SK-N-SH (cell line): ENCODE measurements at regions not wholly inside any gene's neighbourhood (a gene's known extent, or its start where the extent isn't known, plus 50 kb on each side); places are given as distances from the start of the nearest gene placed in this dataset.

Experiments used
- CTCF ChIA-PET: fragments of 300-600, 350-600 bp; formaldehyde crosslinking; extraction: SDS; loops from one replicate; lab custom pipeline; 2021; lab: Yijun Ruan, JAX
- POLR2A ChIA-PET: fragments of 350-600 bp; sonication (Branson Sonifier 250); formaldehyde crosslinking; extraction: SDS; loops from one replicate; lab custom pipeline; 2020; ENCODE audit warnings: antibody characterized with exemption, inconsistent platforms; lab: Yijun Ruan, JAX
- DNase-seq: peaks from one replicate; pipeline ENCODE4 v3.0.0; 2012
- H2AFZ ChIP-seq: fragments of 200-600 bp; sonication (generic); 2 replicates; pipeline ENCODE4 v1.8.1; 2016; ENCODE audit warnings: antibody characterized with exemption, mild to moderate bottlenecking, low read depth
- H3F3A ChIP-seq: fragments of 200-600 bp; sonication (generic); replicated peaks from 2 replicates; pipeline ENCODE3; 2016; ENCODE audit warnings: antibody characterized with exemption, mild to moderate bottlenecking; ENCODE audit not compliant: insufficient read depth
- H3K27ac ChIP-seq, 2 experiments: fragments of 200-500 bp in 1 of 2; fragments of 200-600 bp in 1 of 2; sonication (Bioruptor generic) in 1 of 2; sonication (generic), shearing (Covaris generic) in 1 of 2; 2 replicates each; pipeline versions ENCODE4 v1.5.1 to v1.6.1; 2014 to 2016; ENCODE audit warnings: low read depth in 2 of 2, inconsistent platforms in 1 of 2, low read length in 1 of 2, mild to moderate bottlenecking in 1 of 2, mixed read lengths in 1 of 2
- H3K27me3 ChIP-seq: fragments of 200-600 bp; sonication (generic), shearing (Covaris generic); 2 replicates; pipeline ENCODE4 v1.6.1; 2016; ENCODE audit warnings: mixed run types; ENCODE audit not compliant: insufficient read depth
- H3K36me3 ChIP-seq, 2 experiments: fragments of 200-500 bp in 1 of 2; fragments of 200-600 bp in 1 of 2; sonication (Bioruptor generic) in 1 of 2; sonication (generic) in 1 of 2; replicated peaks in 1 of 2; 2 replicates each; pipeline versions ENCODE3 to v1.5.1; 2014 to 2016; ENCODE audit warnings: low read length in 1 of 2, mild to moderate bottlenecking in 1 of 2; ENCODE audit not compliant: insufficient read depth in 2 of 2, control insufficient read depth in 1 of 2
- H3K4me1 ChIP-seq, 2 experiments: fragments of 200-500 bp in 1 of 2; fragments of 200-600 bp in 1 of 2; sonication (Bioruptor generic) in 1 of 2; sonication (generic), shearing (Covaris generic) in 1 of 2; 2 replicates each; pipeline versions ENCODE4 v1.5.1 to v1.6.1; 2014 to 2016; ENCODE audit warnings: low read depth in 1 of 2, low read length in 1 of 2, mixed run types in 1 of 2; ENCODE audit not compliant: insufficient read depth in 2 of 2, control insufficient read depth in 1 of 2
- H3K4me2 ChIP-seq: fragments of 200-600 bp; sonication (generic), shearing (Covaris generic); 2 replicates; pipeline ENCODE4 v1.6.1; 2017; ENCODE audit warnings: mixed run types
- H3K4me3 ChIP-seq, 2 experiments: fragments of 200-500 bp in 1 of 2; fragments of 200-600 bp in 1 of 2; sonication (Bioruptor generic) in 1 of 2; sonication (generic), shearing (Covaris generic) in 1 of 2; 2 replicates each; pipeline versions ENCODE4 v1.5.1 to v1.8.1; 2014 to 2016; ENCODE audit warnings: low read depth in 2 of 2, inconsistent platforms in 1 of 2, low read length in 1 of 2, mild to moderate bottlenecking in 1 of 2, mixed read lengths in 1 of 2, moderate library complexity in 1 of 2
- H3K79me2 ChIP-seq: fragments of 200-600 bp; sonication (generic); 2 replicates; pipeline ENCODE4 v1.8.1; 2017; ENCODE audit warnings: mild to moderate bottlenecking; ENCODE audit not compliant: insufficient read depth
- H3K9ac ChIP-seq: fragments of 200-600 bp; sonication (generic); 2 replicates; pipeline ENCODE4 v1.6.1; 2017; ENCODE audit warnings: mixed run types
- H3K9me2 ChIP-seq: fragments of 200-600 bp; sonication (generic); 2 replicates; pipeline ENCODE4 v1.6.1; 2017; ENCODE audit warnings: mixed run types
- H3K9me3 ChIP-seq: fragments of 200-600 bp; sonication (generic); 2 replicates; pipeline ENCODE4 v1.6.1; 2017; ENCODE audit warnings: mixed run types, mild to moderate bottlenecking, moderate library complexity
- H4K20me1 ChIP-seq: fragments of 200-600 bp; sonication (generic); 2 replicates; pipeline ENCODE4 v1.6.1; 2017; ENCODE audit warnings: mild to moderate bottlenecking, mixed run types; ENCODE audit not compliant: insufficient read depth
- CHD2 ChIP-seq: fragments of 150-350 bp; IDR thresholded peaks from 2 replicates; pipeline ENCODE4 v1.6.1; 2018; ENCODE audit warnings: low read length; ENCODE audit not compliant: partially characterized antibody
- CTCF ChIP-seq: fragments of 200-600 bp; sonication (generic); IDR thresholded peaks from 2 replicates; pipeline ENCODE4 v1.6.1; 2017; ENCODE audit warnings: antibody characterized with exemption, mild to moderate bottlenecking, moderate library complexity
- EP300 ChIP-seq, 2 experiments: IDR thresholded peaks; 2 replicates each; pipeline versions ENCODE4 v1.4.0 to v1.6.1; 2012; ENCODE audit warnings: borderline replicate concordance in 1 of 2, low read depth in 1 of 2, low read length in 1 of 2
- FOSL2 ChIP-seq: IDR thresholded peaks from 2 replicates; pipeline ENCODE4 v1.4.0; 2012; ENCODE audit warnings: low read depth, mild to moderate bottlenecking, moderate library complexity, borderline replicate concordance
- FOXM1 ChIP-seq: IDR thresholded peaks from 2 replicates; pipeline ENCODE4 v1.4.0; 2012; ENCODE audit warnings: low read depth, mild to moderate bottlenecking
- GABPA ChIP-seq: IDR thresholded peaks from 2 replicates; pipeline ENCODE4 v1.4.0; 2012; ENCODE audit warnings: low read depth, mild to moderate bottlenecking
- GATA2 ChIP-seq: sonication (generic); formaldehyde crosslinking; IDR thresholded peaks from 2 replicates; pipeline ENCODE4 v1.5.0; 2020; ENCODE audit warnings: mild to moderate bottlenecking, missing genetic modification reagents
- JUND ChIP-seq: IDR thresholded peaks from 2 replicates; pipeline ENCODE4 v1.4.0; 2012
- MEF2A ChIP-seq: IDR thresholded peaks from 2 replicates; pipeline ENCODE4 v1.4.0; 2012; ENCODE audit warnings: low read depth, borderline replicate concordance
- MXI1 ChIP-seq: IDR thresholded peaks from 2 replicates; pipeline ENCODE4 v1.6.1; 2012; ENCODE audit warnings: mild to moderate bottlenecking, low read depth, low read length, improper control_type of control experiment
- NRF1 ChIP-seq: IDR thresholded peaks from 2 replicates; pipeline ENCODE4 v1.6.1; 2012; ENCODE audit warnings: low read depth, mild to moderate bottlenecking, low read length
- PBX3 ChIP-seq: IDR thresholded peaks from 2 replicates; pipeline ENCODE4; 2012
- RAD21 ChIP-seq: IDR thresholded peaks from 2 replicates; pipeline ENCODE4 v1.6.1; 2012; ENCODE audit warnings: mild to moderate bottlenecking, low read length
- RCOR1 ChIP-seq: fragments of 150-350 bp; IDR thresholded peaks from 2 replicates; pipeline ENCODE4 v1.6.1; 2017; ENCODE audit warnings: antibody characterized with exemption, low read length
- RXRA ChIP-seq: IDR thresholded peaks from 2 replicates; pipeline ENCODE4 v1.4.0; 2012; ENCODE audit warnings: low read depth, mild to moderate bottlenecking, borderline replicate concordance
- SIN3A ChIP-seq: IDR thresholded peaks from 2 replicates; pipeline ENCODE4 v1.6.1; 2012; ENCODE audit warnings: low read depth, mild to moderate bottlenecking, low read length, moderate library complexity, borderline replicate concordance
- TAF1 ChIP-seq: IDR thresholded peaks from 2 replicates; pipeline ENCODE4 v1.6.1; 2012; ENCODE audit warnings: low read depth, mild to moderate bottlenecking, low read length, moderate library complexity, borderline replicate concordance
- USF1 ChIP-seq: IDR thresholded peaks from 2 replicates; pipeline ENCODE4 v1.4.0; 2012; ENCODE audit warnings: low read depth, borderline replicate concordance
- USF2 ChIP-seq: fragments of 150-350 bp; IDR thresholded peaks from 2 replicates; pipeline ENCODE4 v1.6.1; 2017; ENCODE audit warnings: antibody characterized with exemption, low read length, low read depth, borderline replicate concordance
- ZBTB33 ChIP-seq: IDR thresholded peaks from 2 replicates; pipeline ENCODE4 v1.4.0; 2012; ENCODE audit warnings: low read depth, borderline replicate concordance
- WGBS: methylation state at CpG from one replicate; pipeline ENCODE4 v1.1.6; 2017; ENCODE audit warnings: low lambda C conversion rate; 5-methylcytosine and 5-hydroxymethylcytosine counted together

GRCh38 chr5:36796155-36796554, 80.4 kb upstream of the NIPBL start:
- H3K4me1 ChIP-seq = no peaks in the 10 kb centered on the region
- H3F3A ChIP-seq = no peaks in the 10 kb centered on the region
- H3K9ac ChIP-seq = no peak overlapping the region
- CTCF ChIA-PET = interaction anchor here (1.0 kb wide), 1 partner anchor 19 kb away, joined by 5 read pairs; no protein-coding TSS in a partner anchor
- DNase-seq = no peak
- POLR2A ChIA-PET = no interaction called here
- no peaks in the 10 kb centered on the region for H3K79me2 ChIP-seq
- no peak overlapping the region for H3K4me2 ChIP-seq
- H3K27me3 ChIP-seq = peaks cover 30% of the 10 kb centered on the region; the same call in 1 of the 2 replicates
- no peak overlapping the region for H3K4me3 ChIP-seq
- TF ChIP-seq ZBTB33 (no peak), FOSL2 (no peak), TAF1 (no peak), CTCF (no peak)
- H3K9me3 ChIP-seq = no peaks in the 10 kb centered on the region
- no peak overlapping the region for H2AFZ ChIP-seq
- H3K27ac ChIP-seq = no peak overlapping the region
- 0% methylated on average over 3 of the region's 3 CpGs for WGBS
- H3K9me2 ChIP-seq = no peaks in the 10 kb centered on the region
- H4K20me1 ChIP-seq = no peaks in the 10 kb centered on the region
- no peaks in the 10 kb centered on the region for H3K36me3 ChIP-seq

GRCh38 chr5:36801523-36801922, 75.0 kb upstream of the NIPBL start:
- no peak overlapping the region for H3K9ac ChIP-seq
- no peak overlapping the region for H2AFZ ChIP-seq
- H3K79me2 ChIP-seq = no peaks in the 10 kb centered on the region
- H3K9me2 ChIP-seq = no peaks in the 10 kb centered on the region
- no peaks in the 10 kb centered on the region for H3K9me3 ChIP-seq
- H3F3A ChIP-seq = no peaks in the 10 kb centered on the region
- H3K4me2 ChIP-seq = no peak overlapping the region
- no peak overlapping the region for H3K27ac ChIP-seq
- POLR2A ChIA-PET = no interaction called here
- DNase-seq = no peak
- H3K4me3 ChIP-seq = no peak overlapping the region
- no peaks in the 10 kb centered on the region for H3K4me1 ChIP-seq
- CTCF ChIA-PET = no interaction called here
- peaks cover 37% of the 10 kb centered on the region for H3K27me3 ChIP-seq
- H4K20me1 ChIP-seq = no peaks in the 10 kb centered on the region
- H3K36me3 ChIP-seq = no peaks in the 10 kb centered on the region
- no peak for TF ChIP-seq CHD2
- no peak for TF ChIP-seq MXI1
- no peak for TF ChIP-seq NRF1
- TF ChIP-seq EP300 (IDR thresholded peaks at IDR 0.05; ENCODE audit: borderline replicate concordance in 1 of 2, low read depth in 1 of 2, low read length in 1 of 2) = no peak
- TF ChIP-seq SIN3A = no peak
- TF ChIP-seq USF1 = no peak
- no peak for TF ChIP-seq TAF1
- TF ChIP-seq USF2 = no peak
- no peak for TF ChIP-seq JUND
- no peak for TF ChIP-seq MEF2A
- TF ChIP-seq RAD21 = no peak
- no peak for TF ChIP-seq PBX3
- no peak for TF ChIP-seq FOXM1
- no peak for TF ChIP-seq GABPA
- no peak for TF ChIP-seq GATA2 (CRISPR knock-in tag)
- TF ChIP-seq FOSL2 = no peak
- no peak for TF ChIP-seq CTCF
- TF ChIP-seq RXRA = no peak
- no peak for TF ChIP-seq RCOR1
